GM21529 (cell line): ENCODE measurements at regions not wholly inside any gene's neighbourhood (a gene's known extent, or its start where the extent isn't known, plus 50 kb on each side); places are given as distances from the start of the nearest gene placed in this dataset.
"Not testable (repeated sequence)": the region's sequence is repeated elsewhere in the genome, so short reads cannot be mapped to it uniquely, and the experiment has no call there.

Source experiments
- ATAC-seq: cut with Tn5 transposase; IDR thresholded peaks from one replicate; pipeline ENCODE4 v1.9.1; 2021; ENCODE audit not compliant: unreplicated experiment

DNA sequence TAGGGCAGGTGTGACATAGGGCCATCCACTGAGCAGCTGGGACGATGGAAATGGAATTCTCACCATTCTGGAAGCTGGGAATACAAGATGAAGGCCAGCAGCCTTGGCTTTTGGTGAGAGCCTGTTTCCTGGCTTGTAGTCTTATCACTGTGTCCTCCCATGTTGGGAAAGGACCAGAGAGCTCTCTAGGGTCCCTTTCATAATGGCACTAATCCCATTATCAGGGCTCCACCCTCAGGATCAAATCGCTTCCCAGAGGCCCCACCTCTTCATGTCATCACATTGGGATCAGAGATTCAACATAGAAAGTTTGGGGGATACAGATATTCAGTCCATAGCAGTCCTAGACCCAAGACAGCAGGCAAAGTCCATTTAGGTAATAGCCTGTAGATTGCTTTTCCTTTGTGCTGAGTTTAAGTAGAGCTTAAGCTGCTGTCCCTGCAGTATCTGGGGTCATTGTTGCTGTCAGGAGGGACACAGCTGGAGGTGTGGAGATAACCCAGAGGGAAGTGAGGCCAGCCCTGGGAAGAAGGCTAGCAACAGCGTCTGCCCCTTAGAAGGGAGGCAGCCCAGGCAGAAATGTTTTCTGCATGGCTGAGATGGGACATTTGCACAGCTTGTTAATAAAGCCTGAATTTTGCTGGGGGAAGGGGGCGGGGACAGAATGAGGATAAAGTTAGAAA is 136.5 kb upstream of the GPR12 start:
- ATAC-seq: no peak

DNA sequence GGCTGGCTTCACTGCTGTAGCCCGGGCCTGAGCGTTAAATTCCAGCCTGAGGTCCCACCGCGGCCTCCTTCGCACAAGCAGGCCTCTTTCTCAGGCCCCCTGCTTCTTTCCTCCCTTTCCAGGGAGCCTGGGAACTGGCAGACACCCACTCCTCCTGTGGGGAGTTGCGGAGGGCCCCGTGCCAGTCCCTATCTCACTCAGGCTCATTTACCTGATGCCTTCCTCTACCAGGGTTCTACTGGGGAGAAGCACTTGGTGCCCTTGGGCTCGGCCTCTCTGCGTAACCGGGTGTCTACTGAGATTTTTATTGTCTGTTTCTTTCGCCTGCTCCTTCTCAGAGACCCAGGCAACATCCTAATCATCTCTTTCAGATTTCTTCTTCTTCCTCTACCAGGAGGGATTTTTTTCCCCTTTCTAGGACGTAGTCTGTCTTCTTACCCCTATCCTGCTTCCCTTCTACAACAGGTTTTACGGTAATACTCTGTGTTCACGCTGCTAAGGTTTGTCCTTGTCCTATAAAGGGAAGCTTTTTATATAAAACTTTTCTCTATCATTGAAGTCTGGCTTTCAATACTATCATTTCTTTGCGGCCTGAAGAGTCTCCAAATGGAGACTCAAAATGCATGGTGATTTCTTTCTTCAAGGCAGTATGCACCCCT is 135.4 kb upstream of the GPR12 start:
- no peak for ATAC-seq

DNA sequence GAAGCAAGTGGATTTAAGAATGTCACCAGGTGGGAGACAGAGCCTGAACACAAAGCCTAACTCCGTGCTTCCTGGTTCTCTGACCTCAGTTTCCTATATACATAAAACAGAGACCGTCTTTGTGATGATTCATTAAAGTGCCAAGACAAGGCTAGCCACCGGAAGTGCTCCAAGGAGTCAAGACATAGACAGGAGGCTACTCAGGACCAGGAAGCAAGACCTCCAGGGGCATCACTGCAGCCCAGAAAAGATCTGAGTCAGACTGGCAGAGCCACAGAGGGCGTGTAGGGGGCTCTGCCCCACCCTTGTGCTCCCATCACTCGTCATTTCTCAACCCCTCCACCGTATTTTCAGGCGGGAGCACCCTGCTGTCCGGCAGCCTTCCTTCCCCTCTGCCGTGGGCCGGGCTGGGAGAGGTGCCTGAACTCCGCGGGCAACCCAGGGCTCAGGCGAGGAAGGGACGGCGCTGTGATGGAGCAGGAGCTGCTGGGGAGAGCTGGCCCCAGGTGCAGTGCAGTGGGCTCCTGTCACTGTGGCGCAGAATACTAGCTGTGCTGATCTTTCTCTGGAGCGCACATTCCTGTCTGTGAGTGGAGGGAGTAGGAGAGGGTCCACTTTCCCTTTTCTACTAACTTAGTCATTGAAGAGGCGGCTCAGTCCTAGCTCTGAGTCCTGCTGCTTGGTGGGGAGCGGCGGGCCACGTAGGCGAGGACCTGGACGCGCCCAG is 134.7 kb upstream of the GPR12 start:
- ATAC-seq: no peak

DNA sequence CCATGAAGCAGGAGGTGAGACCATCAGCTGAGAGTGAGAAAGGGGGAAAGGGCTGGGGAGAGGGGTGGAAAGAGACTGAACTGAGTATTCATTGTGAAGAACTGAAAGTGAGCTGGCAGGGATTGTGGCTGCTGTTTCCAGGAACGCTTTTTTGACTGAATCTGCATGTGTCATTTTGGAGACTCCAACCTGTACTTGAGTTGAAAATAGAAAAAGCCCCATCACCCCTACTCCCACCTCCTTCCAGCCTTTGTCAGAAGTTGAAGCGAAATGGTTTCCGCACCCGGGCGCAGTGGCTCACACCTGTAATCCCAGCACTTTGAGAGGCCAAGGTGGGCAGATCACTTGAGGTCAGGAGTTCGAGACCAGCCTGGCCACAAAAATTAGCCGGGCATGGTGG is 128.0 kb upstream of the GPR12 start:
- no peak for ATAC-seq

DNA sequence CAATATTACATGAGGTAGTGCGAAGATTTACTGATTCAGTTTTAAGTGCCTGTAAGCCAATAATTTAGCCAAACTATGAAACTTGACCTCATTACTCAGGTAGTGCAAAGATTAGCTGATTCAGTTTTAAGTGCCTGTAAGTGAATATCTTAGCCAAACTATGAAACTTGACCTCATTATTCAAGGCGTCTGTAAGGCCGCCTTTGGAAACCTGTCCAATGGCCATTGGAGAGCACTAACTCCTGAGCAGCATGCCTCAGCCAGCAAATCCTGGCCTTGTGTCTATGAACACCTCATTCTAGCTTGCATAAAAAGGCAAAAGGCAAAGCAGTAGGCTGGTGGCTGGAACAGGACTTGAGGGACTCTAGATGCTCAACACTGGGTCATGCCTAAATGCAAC is 127.0 kb upstream of the GPR12 start:
- no peak for ATAC-seq

DNA sequence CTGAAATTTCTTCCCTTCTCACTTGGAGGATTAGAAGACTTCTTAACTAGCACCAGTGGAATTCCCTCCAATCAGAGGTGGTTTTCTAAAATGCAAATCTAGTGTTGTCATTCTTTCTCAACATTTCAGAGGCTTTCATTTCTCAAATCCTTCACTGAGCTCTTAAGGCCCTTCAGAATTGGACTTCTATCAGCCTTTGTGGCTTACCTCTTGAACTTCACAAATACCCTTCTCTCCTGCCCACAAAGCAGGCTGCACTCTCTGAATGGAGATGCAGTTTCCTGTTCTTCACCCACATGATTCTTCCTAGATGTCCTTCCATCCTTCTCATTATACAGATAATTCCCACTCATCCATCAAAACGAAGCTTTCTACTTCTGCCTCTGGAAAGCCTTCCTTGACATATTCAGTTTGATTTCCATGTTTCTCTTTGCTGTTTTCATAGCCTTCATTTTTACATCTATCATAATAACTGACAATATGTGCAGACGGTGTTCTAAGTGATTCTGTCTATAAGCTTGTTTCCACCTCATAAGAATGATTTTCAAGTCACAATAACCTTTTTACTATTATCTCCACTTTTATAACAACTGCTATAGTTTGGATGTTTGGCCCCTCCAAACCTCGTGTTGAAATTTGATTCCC is 123.1 kb upstream of the GPR12 start:
- ATAC-seq: no peak

DNA sequence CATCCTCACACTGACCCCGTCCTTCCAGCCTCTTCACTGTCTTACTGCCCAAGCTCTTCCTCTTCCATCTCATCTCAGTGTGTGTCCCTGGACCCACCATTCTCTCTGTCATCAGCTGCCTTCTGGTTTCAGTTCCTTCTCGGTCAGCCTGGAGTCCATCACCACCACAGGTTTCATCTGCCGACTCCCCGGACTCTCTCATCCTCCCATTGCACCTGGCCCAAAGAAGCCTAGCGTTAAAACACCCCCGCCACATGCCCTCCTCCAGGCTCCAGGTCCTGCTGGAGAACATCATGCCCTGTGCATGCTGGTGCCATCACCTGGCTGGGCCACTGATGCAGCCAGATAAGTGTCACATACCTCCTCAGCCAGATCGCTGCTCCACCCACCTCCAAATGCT is 122.1 kb upstream of the GPR12 start:
- ATAC-seq: no peak

DNA sequence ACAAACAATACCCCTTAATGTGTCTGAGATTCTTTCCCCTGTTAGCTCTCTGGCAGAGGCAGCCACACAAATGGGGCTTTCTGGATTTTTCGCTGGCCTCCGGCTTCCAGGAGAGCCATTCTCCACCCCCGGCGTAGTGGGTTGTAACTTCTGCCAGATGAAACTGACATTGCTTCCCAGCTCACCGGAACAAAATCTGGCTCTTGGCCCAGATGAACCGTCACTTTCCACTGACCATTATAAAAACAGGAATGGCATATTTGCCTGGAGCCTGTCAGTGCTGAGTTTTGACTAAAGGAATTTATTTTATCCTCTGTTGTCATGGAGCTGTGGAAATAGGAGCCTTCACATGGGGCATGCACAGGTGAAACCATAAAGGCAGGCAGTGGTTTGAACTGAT is 120.6 kb upstream of the GPR12 start:
- no peak for ATAC-seq

DNA sequence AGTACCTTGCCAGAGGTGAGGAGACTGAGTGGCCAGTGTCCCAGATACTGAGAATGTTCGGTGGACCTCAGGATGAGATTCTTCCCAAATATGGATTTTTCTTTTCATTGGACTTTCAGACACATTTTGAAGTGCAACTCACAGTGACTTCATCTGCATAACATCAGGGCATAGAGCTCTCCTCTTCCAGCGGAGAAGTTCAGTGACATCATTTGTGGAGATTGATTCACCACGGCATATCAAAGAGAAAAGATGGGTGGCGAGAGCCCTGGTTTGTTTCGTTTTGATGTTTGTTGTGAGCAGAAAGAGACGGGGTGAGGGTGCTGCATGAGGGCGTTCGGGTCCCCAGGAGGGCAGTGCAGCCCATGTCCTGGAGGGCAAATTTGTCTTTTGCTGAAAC is 120.1 kb upstream of the GPR12 start:
- no peak for ATAC-seq

DNA sequence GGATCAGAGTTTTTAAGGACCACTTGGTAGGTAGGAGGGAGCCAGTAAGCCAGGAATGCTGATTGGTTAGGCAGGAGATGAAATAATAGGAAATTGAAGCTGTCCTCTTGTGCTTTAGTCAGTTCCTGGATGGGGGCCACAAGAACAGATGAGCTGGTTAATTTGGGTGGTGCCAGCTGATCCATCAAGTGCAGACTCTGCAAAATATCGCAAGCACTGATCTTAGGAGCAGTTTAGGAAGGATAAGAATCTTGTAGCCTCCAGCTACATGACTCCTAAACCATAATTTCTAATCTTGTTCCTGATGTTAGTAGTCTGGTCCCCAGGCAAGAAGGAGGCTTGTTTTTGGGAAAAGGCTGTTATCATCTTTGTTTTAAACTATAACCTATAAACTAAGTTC is 117.9 kb upstream of the GPR12 start:
- no peak for ATAC-seq

DNA sequence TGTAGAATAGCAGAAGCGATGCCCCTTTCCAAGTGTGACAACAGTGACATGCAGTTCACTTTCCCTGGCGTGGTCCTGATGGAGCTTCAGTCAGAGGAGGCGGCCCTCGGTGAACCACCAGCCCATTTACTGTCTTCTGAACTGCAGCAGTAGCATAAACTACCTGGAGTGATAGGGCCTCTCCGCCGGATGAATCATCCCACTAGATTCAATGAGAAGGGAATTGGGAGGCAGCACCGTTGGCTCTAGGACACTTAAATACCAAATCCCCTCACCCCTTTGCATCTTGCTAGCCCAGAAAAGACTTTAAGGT is 112.8 kb upstream of the GPR12 start:
- ATAC-seq: no peak

DNA sequence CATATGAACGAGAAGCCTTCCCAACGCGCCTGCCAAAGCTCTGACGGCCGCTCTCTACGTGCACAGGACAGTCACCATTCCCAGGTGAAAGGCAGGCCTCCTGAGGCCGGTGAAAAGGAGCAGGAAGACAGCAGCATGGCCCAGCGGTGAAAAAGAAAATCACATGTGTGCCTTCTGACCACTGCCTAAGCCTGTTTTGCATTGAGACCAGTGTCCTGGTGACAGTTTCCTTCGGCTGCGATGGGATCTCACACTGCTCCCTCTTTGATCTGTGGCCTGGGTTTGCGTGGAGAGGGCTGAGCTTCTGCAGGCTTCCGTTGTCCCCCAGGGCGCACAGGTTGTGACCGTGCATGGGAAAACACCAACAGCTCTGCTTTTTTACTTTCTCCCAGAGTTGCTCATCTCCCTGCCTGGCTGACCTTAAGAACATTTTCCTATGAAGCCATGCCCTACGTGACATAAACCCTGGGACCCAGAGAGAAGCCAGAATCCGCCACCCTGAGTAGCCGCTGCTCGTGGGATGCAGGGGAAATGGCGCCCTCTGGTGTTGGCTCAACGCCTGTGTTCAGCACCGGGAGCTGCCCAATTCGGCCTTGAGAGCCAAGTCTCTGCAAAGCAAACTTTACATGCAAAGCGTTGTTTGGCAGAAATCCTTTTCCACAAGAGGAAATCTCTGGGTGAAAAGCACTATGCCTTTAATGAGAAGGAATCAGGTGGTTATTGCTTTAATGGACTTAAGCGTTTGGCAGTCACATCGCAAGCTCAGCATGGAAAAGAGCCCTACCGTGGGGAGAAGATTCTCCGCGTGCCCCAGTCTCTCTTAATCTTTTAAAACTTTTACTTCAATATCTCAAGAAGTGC is 112.2 kb upstream of the GPR12 start:
- no peak for ATAC-seq

DNA sequence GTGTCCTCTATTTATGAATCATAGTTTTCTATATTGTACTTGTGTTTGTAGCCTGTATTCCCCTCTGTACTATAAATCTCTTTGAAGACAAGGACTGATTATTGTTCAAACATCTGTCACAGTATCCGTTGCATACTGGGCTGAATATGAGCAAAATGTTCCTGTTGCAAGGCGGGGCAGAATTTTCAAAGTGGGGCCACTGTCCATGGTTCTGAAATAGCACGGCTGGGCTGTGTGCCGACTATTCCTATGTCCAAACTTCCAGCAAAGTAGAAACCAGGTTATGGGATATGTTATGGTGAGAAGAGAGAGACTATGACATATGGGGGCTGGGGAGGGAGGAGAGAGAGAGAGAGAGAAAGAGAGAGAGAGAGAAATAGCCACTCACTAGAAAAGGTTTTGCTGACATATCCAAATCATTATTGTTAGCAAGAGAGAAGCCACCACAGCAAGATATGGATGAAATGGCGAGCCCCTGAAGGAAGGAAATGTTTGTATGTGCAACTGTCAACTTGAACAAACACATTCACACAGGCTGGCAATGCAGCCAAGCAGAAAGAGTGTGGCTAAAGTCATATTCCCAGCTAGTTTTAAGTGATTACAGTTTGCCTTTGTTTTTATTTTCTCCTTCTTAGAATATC is 107.0 kb upstream of the GPR12 start:
- ATAC-seq: no peak

DNA sequence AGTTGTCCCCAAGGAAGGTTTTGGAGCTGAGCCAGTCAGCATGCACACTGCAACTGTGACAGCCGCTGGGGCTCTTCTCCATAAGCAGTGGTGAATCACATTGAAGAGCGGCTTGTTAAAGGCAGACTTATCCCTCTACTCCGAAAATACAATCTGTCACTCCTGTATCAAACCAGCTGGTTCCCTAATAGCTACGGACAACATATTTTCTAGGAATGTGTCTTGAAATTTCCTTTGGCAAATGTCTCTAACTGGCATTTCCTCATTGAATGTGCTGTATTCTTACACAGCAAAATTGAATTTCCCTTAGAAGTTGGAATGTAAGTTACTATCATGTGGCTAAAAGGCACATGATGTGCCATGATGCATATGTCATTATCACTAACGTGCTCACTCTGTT is 104.0 kb upstream of the GPR12 start:
- no peak for ATAC-seq

DNA sequence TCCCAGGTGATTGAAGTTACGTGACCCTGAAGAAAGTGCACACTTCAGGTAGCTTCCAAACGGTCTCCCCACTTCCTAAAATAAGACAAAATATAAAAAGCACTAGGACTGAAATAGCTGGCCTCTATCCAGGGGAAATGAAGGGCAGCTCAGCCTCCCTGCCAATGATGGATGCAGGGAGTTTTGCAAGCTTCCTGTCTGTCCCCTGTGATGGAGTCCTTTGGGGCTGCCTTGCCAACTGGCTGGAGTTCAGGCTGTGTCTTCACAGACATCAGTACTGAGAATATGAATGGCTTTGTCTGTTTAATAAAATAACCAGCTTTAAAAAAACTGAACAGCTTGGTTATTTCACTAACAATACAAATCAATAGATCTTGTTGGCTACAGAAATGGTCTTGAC is 101.4 kb upstream of the GPR12 start:
- no peak for ATAC-seq

DNA sequence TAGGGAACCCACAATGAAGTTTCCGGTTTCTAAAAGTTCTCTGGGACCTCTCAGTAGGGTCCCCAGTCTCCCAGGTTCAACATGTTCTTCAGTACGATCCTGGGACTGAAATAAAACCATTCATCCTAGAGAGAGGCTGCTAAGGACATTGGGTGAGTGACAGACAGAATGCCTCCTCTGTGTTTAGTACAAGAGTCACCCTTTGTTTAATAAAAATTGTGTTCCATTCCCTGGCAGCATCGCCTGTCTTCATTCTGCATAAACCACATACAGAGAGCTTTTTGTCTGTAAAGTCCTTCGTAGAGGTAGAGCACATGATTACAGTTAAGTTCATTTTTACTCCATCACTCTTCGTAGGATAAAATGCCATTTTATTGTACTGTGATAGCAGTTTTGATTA is 95.3 kb upstream of the GPR12 start:
- ATAC-seq: no peak

DNA sequence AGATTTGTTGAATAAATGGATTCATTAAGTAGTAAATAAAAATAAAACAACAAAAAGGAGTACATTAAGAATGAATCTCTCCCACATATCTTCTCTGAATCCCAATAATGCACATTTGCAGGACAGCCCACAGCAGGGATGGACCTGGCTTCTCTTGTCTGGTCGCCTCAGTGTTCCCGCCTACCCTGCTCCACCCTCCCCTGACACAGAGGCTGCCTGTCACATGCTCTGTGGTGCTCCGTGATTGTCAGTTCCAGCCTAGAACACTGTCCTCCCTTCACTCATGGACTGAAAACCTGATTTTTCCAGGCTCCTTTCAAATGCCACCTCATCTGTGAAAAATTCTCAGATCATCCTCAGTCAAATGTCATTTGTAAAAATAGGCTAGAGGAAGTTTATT is 94.5 kb upstream of the GPR12 start:
- ATAC-seq: no peak

DNA sequence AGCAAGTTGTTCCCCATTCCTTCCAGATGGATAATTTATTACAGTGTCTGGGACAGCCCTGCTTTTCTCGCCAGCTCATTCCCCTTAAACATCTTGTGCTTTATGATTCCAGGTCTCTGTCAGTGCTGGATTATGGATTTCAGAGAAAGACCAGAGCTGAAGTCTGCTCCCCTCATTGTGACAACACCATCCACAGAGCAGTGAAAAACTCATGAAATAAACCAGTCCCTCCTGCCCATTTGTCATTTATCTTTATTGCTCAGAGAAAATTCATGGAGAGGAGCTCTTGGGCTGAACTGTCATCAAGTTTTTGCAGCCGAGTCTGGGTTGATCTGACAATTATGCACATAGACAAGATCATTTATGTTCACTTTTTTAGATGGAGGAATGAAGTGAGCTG is 92.7 kb upstream of the GPR12 start:
- ATAC-seq: no peak

DNA sequence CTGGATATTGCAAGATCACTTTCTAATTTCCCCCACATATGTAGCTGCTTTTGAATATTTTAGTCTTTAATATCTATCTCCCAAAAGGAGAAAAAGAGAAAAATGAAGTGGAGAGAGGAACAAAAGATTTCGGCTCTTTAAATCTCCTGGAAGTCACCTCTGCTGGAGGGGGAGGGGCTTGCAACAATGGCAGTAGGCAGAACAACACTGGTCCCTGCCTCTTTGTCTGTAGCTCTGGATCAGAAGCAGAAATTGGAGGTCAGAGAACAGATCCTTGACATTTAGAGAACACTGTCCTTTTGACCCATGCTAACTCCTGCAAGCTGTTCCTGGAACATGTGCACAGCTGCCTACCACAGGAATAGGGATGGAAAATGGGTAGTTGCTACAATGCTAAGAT is 86.7 kb upstream of the GPR12 start:
- no peak for ATAC-seq

DNA sequence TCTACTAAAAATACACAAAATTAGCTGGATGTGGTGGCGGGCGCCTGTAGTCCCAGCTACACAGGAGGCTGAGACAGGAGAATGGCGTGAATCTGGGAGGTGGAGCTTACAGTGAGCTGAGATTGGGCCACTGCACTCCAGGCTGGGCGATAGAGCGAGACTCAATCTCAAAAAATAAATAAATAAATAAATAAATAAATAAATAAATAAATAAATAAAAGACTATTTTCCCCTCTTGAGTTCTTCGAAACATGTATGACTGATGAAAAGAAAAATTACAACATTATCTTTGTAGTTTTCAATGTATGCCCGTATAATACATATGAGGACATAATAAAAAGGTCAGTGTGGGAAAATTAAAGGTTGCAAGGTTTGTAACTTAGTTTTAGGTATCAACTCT is 84.5 kb upstream of the GPR12 start:
- not testable (repeated sequence) for ATAC-seq

DNA sequence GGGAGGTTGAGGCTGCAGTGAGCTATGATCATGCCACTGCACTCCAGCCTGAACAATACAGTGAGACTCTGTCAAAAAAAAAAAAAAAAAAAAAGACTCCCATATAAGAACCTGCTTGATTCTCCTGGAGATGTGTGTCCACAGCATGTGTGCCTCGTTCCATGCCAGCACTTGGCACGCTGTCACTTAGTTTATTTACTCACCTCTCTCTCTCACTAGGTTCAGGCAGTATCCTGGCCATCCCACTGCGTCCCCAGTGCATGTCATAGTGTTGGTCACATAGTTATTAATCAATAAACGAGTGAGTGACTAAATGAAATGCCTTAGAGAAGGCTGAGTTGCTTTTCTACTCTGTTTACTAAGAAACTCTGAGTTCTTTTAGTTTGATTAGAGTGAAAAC is 79.1 kb upstream of the GPR12 start:
- ATAC-seq: no peak
